Smooth muscle cell (in vitro differentiated cells): ENCODE measurements at regions not wholly inside any gene's neighbourhood (a gene's known extent, or its start where the extent isn't known, plus 50 kb on each side); places are given as distances from the start of the nearest gene placed in this dataset.

ENCODE experiments used
- DNase-seq: peaks from one replicate; lab custom pipeline; 2025; ENCODE audit not compliant: unreplicated experiment; lab: John Stamatoyannopoulos, UW
- H2AFZ ChIP-seq: fragments of 200-600 bp; sonication (generic); 2 replicates; pipeline ENCODE4 v1.6.0; 2016; ENCODE audit warnings: antibody characterized with exemption, low read depth, mild to moderate bottlenecking
- H3F3A ChIP-seq: fragments of 200-600 bp; sonication (generic); 2 replicates; pipeline ENCODE4 v1.6.0; 2017; ENCODE audit warnings: antibody characterized with exemption, low read depth
- H3K27ac ChIP-seq: fragments of 200-600 bp; sonication (generic); 2 replicates; pipeline ENCODE4 v1.5.1; 2016; ENCODE audit warnings: low read depth, mild to moderate bottlenecking
- H3K27me3 ChIP-seq: fragments of 200-600 bp; sonication (generic); 2 replicates; pipeline ENCODE4 v1.6.1; 2016; ENCODE audit warnings: low read depth, mild to moderate bottlenecking
- H3K36me3 ChIP-seq: fragments of 200-600 bp; sonication (generic); 2 replicates; pipeline ENCODE4 v1.5.1; 2016; ENCODE audit warnings: low read depth
- H3K4me1 ChIP-seq: fragments of 200-600 bp; sonication (generic); 2 replicates; pipeline ENCODE4 v1.5.1; 2016; ENCODE audit warnings: low read depth
- H3K4me2 ChIP-seq: fragments of 200-600 bp; sonication (generic); 2 replicates; pipeline ENCODE4 v1.6.0; 2016; ENCODE audit warnings: mild to moderate bottlenecking
- H3K4me3 ChIP-seq: fragments of 200-600 bp; sonication (generic); 2 replicates; pipeline ENCODE4 v1.5.1; 2016; ENCODE audit warnings: mild to moderate bottlenecking
- H3K79me2 ChIP-seq: fragments of 200-600 bp; sonication (generic); 2 replicates; pipeline ENCODE4 v1.6.0; 2016; ENCODE audit warnings: low read depth, mild to moderate bottlenecking
- H3K9ac ChIP-seq: fragments of 200-600 bp; sonication (generic); 2 replicates; pipeline ENCODE4 v1.6.0; 2016; ENCODE audit warnings: low read depth
- H3K9me3 ChIP-seq: fragments of 200-600 bp; sonication (generic); replicated peaks from 2 replicates; pipeline ENCODE4 v1.5.1; 2016; ENCODE audit warnings: low read depth
- H4K20me1 ChIP-seq: fragments of 200-600 bp; sonication (generic); 2 replicates; pipeline ENCODE4 v1.6.0; 2016; ENCODE audit warnings: low read depth
- WGBS: methylation state at CpG from one replicate; pipeline ENCODE4 v1.1.7; 2016; ENCODE audit warnings: low lambda C conversion rate; 5-methylcytosine and 5-hydroxymethylcytosine counted together
- TF ChIP-seq, protein P1 (sequence below): fragments of 200-600 bp; sonication (generic); IDR thresholded peaks from 2 replicates; pipeline ENCODE4 v1.5.1; 2017; ENCODE audit warnings: borderline replicate concordance, mild to moderate bottlenecking, antibody characterized with exemption; ENCODE audit not compliant: insufficient read depth, poor library complexity, severe bottlenecking

DNA sequence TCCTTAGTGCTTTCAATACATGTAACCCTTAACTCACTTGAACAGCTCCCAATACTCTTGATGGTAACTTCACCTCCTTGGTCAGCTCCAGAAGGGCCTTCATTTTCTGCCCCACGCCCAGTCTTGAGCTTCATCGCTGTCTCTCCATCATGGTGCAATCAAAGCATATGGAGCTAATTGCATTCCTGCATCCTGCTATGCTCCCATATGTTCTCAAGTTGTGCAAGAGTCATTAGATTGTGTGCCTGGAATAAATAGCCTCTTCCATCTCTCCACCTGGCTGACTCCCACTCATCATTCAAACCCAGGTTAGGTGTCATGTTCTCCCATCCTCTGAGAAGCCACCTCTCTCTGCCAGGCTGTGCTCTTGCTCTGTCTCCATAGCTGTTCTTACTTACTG lies 364.5 kb upstream of the RGPD4 start:
- no peak for DNase-seq
- no peaks in the 10 kb centered on the region for H3K36me3 ChIP-seq
- TF ChIP-seq, protein P1, sequence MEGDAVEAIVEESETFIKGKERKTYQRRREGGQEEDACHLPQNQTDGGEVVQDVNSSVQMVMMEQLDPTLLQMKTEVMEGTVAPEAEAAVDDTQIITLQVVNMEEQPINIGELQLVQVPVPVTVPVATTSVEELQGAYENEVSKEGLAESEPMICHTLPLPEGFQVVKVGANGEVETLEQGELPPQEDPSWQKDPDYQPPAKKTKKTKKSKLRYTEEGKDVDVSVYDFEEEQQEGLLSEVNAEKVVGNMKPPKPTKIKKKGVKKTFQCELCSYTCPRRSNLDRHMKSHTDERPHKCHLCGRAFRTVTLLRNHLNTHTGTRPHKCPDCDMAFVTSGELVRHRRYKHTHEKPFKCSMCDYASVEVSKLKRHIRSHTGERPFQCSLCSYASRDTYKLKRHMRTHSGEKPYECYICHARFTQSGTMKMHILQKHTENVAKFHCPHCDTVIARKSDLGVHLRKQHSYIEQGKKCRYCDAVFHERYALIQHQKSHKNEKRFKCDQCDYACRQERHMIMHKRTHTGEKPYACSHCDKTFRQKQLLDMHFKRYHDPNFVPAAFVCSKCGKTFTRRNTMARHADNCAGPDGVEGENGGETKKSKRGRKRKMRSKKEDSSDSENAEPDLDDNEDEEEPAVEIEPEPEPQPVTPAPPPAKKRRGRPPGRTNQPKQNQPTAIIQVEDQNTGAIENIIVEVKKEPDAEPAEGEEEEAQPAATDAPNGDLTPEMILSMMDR = no peak
- no peaks in the 10 kb centered on the region for H4K20me1 ChIP-seq
- H3K27ac ChIP-seq = no peak overlapping the region
- no peak overlapping the region for H3K4me2 ChIP-seq
- no peaks in the 10 kb centered on the region for H3K79me2 ChIP-seq
- no peak overlapping the region for H3K9ac ChIP-seq
- H2AFZ ChIP-seq = no peak overlapping the region
- no peak overlapping the region for H3K4me3 ChIP-seq
- no peaks in the 10 kb centered on the region for H3F3A ChIP-seq
- no peaks in the 10 kb centered on the region for H3K9me3 ChIP-seq
- WGBS = 95% methylated on average over 2 of the region's 2 CpGs
- H3K27me3 ChIP-seq = no peaks in the 10 kb centered on the region
- peaks cover 3% of the 10 kb centered on the region for H3K4me1 ChIP-seq

DNA sequence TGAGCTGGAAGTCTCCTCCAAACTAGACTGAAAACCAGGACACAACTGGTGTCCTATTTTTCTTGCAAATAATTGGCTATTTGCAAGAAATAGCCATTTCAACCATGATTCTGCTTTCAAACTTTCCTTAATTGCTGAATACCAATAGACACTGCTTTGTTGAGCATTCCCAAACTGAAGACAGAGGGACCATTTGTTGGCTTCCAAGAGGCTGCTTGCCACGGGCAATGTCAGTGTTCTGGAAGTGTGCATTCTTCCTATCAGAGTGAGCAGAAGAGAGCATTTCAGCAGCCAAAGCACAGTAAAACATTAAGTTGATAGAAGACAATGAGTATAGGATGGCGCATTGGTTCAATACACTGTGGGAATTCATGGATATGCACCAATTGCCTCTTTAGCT lies 360.5 kb upstream of the RGPD4 start:
- Histone ChIP-seq H3F3A (no peaks in the 10 kb centered on the region), H3K27me3 (no peaks in the 10 kb centered on the region), H3K36me3 (no peaks in the 10 kb centered on the region), H3K9me3 (no peaks in the 10 kb centered on the region), H3K4me1 (no peaks in the 10 kb centered on the region), H4K20me1 (no peaks in the 10 kb centered on the region), H3K27ac (no peak overlapping the region), H3K4me2 (no peak overlapping the region), H3K9ac (no peak overlapping the region), H3K4me3 (no peak overlapping the region), H2AFZ (no peak overlapping the region), H3K79me2 (no peaks in the 10 kb centered on the region)
- TF ChIP-seq, protein P1 = no peak
- 96% methylated on average over 2 of the region's 2 CpGs for WGBS
- DNase-seq = no peak

DNA sequence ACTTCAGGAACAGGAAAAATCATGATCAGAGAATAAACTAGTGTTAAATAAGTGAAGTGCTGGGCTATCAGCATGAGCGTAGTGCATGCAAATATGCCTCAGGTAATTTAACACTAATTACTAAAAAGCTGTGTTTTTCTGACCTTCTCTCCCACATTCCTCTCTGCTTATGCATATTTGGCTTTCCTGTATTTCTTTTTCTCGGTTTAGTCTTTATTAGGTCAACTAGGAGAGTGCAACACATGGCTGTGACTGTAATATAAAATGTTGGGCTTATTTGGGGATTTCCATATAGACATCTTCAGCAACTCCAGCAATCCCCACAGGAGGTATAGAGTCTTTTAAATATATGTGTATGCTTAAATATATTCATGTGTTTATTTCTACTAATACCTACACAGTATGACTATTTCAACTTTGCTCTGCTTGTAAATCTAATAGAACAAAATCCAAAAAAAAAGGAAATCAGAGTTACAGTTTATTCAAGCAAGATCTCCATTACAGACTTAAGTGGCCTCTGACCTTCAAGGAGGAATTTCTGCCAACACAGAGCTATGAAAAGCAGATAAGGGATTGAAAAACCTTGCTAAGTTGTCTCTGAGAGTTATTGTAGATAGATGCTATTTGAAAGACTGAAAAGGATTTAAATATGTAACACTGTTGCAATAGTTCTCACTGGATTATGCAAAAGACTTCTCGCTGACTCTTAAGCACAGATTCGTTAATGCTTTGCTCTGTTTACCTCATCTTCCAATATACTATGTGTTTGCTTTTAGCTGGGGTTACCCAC lies 359.5 kb upstream of the RGPD4 start:
- H3K79me2 ChIP-seq = no peaks in the 10 kb centered on the region

More for the DNA sequence above, 359.5 kb upstream of the RGPD4 start:
- no peaks in the 10 kb centered on the region for H3K36me3 ChIP-seq
- TF ChIP-seq, protein P1 = no peak
- WGBS = 68% methylated on average over 4 of the region's 4 CpGs
- no peaks in the 10 kb centered on the region for H3K27me3 ChIP-seq
- no peak overlapping the region for H3K4me2 ChIP-seq
- no peak overlapping the region for H2AFZ ChIP-seq
- no peaks in the 10 kb centered on the region for H3K9me3 ChIP-seq
- no peak overlapping the region for H3K4me3 ChIP-seq
- H3K4me1 ChIP-seq = no peaks in the 10 kb centered on the region
- no peak for DNase-seq
- H3K9ac ChIP-seq = no peak overlapping the region
- H3F3A ChIP-seq = no peaks in the 10 kb centered on the region
- no peaks in the 10 kb centered on the region for H4K20me1 ChIP-seq
- H3K27ac ChIP-seq = no peak overlapping the region
